IMR-90 (cell line): ENCODE measurements at regions not wholly inside any gene's neighbourhood (a gene's known extent, or its start where the extent isn't known, plus 50 kb on each side); places are given as distances from the start of the nearest gene placed in this dataset.
"Not testable (repeated sequence)": the region's sequence is repeated elsewhere in the genome, so short reads cannot be mapped to it uniquely, and the experiment has no call there.

Experiments used
- ATAC-seq: fragments of 200-7000 bp; cut with Tn5 transposase; 2 replicates; pipeline ENCODE4 v1.9.1; 2020; ENCODE audit warnings: low read depth, mild to moderate bottlenecking, moderate library complexity
- BruUV-seq: library from RNA; stranded (reverse); fragments of 400-500 nt; replicated peaks from 2 replicates; lab custom pipeline; 2021; lab: Mats Ljungman, UMichigan
- CTCF ChIA-PET: fragments of 300-600 bp; formaldehyde crosslinking; extraction: SDS; loops from one replicate; lab custom pipeline; 2021; ENCODE audit warnings: antibody characterized with exemption; lab: Yijun Ruan, JAX
- POLR2A ChIA-PET: fragments of 300-600 bp; sonication (Branson Sonifier 250); formaldehyde crosslinking; loops from one replicate; lab custom pipeline; 2022; ENCODE audit warnings: antibody characterized with exemption; ENCODE audit not compliant: unreplicated experiment; lab: Charles Lee
- DNase-seq: peaks from one replicate; pipeline ENCODE4 v3.0.0; 2013
- H2AFZ ChIP-seq: replicated peaks from 2 replicates; pipeline ENCODE3; 2013; ENCODE audit warnings: low read length, mild to moderate bottlenecking; ENCODE audit not compliant: poor library complexity
- H2AK5ac ChIP-seq: 2 replicates; pipeline ENCODE4 v1.6.1; 2013; ENCODE audit warnings: low read depth, low read length, inconsistent platforms
- H2AK9ac ChIP-seq: replicated peaks from 2 replicates; pipeline ENCODE3; 2013; ENCODE audit warnings: mild to moderate bottlenecking, low read depth, low read length, moderate library complexity; ENCODE audit not compliant: poor library complexity
- H2BK120ac ChIP-seq: 2 replicates; pipeline ENCODE4 v1.6.1; 2013; ENCODE audit warnings: low read depth, low read length, inconsistent platforms
- H2BK15ac ChIP-seq: 3 replicates; pipeline ENCODE4 v1.6.1; 2013; ENCODE audit warnings: low read depth, low read length, inconsistent platforms
- H2BK20ac ChIP-seq: 2 replicates; pipeline ENCODE4 v1.6.1; 2013; ENCODE audit warnings: low read depth, mild to moderate bottlenecking, inconsistent platforms, low read length, moderate library complexity
- H2BK5ac ChIP-seq: 2 replicates; pipeline ENCODE4 v1.6.1; 2013; ENCODE audit warnings: mild to moderate bottlenecking, low read depth, low read length, inconsistent platforms; ENCODE audit not compliant: poor library complexity, severe bottlenecking
- H3K14ac ChIP-seq: replicated peaks from 2 replicates; pipeline ENCODE4 v1.6.1; 2013; ENCODE audit warnings: low read depth, low read length, inconsistent platforms
- H3K18ac ChIP-seq: 2 replicates; pipeline ENCODE4 v1.6.1; 2013; ENCODE audit warnings: low read depth, low read length, control low read depth
- H3K23ac ChIP-seq: 2 replicates; pipeline ENCODE4 v1.6.1; 2013; ENCODE audit warnings: low read depth, low read length, inconsistent platforms
- H3K27ac ChIP-seq: 2 replicates; pipeline ENCODE4 v1.5.1; 2013; ENCODE audit warnings: mild to moderate bottlenecking, control low read depth, low read length; ENCODE audit not compliant: insufficient read depth
- H3K27me3 ChIP-seq: 2 replicates; pipeline ENCODE4 v1.6.1; 2013; ENCODE audit warnings: low read length; ENCODE audit not compliant: control insufficient read depth, insufficient read depth
- H3K36me3 ChIP-seq: 2 replicates; pipeline ENCODE4 v1.6.1; 2013; ENCODE audit warnings: low read length, mixed read lengths; ENCODE audit not compliant: control insufficient read depth, insufficient read depth
- H3K4ac ChIP-seq: 2 replicates; pipeline ENCODE4 v1.6.1; 2013; ENCODE audit warnings: low read depth, low read length, inconsistent platforms
- H3K4me1 ChIP-seq: 2 replicates; pipeline ENCODE4 v1.6.1; 2013; ENCODE audit warnings: low read length, mixed read lengths; ENCODE audit not compliant: control insufficient read depth, insufficient read depth
- H3K4me2 ChIP-seq: 2 replicates; pipeline ENCODE4 v1.6.1; 2013; ENCODE audit warnings: low read depth, mild to moderate bottlenecking, control low read depth, low read length, moderate library complexity
- H3K4me3 ChIP-seq: 2 replicates; pipeline ENCODE4 v1.5.1; 2013; ENCODE audit warnings: low read depth, mild to moderate bottlenecking, control low read depth, low read length, moderate library complexity; ENCODE audit not compliant: insufficient read depth
- H3K56ac ChIP-seq: 2 replicates; pipeline ENCODE4 v1.6.1; 2013; ENCODE audit warnings: low read length, inconsistent platforms; ENCODE audit not compliant: insufficient read depth; ENCODE audit errors: extremely low read depth
- H3K79me1 ChIP-seq, 2 experiments: 2 replicates each; pipeline ENCODE4 v1.6.1; 2013; ENCODE audit warnings: low read length in 2 of 2, inconsistent platforms in 1 of 2, low read depth in 1 of 2
- H3K9ac ChIP-seq: 2 replicates; pipeline ENCODE4 v1.6.1; 2013; ENCODE audit warnings: low read depth, low read length, control low read depth
- H3K9me1 ChIP-seq: 2 replicates; pipeline ENCODE4 v1.6.1; 2013; ENCODE audit warnings: low read length, inconsistent platforms; ENCODE audit not compliant: insufficient read depth
- H3K9me3 ChIP-seq: 2 replicates; pipeline ENCODE4 v1.6.1; 2013; ENCODE audit warnings: low read length; ENCODE audit not compliant: control insufficient read depth, insufficient read depth
- H4K20me1 ChIP-seq: 2 replicates; pipeline ENCODE4 v1.6.1; 2013; ENCODE audit warnings: low read length, inconsistent platforms; ENCODE audit not compliant: insufficient read depth
- H4K5ac ChIP-seq: 2 replicates; pipeline ENCODE4 v1.6.1; 2013; ENCODE audit warnings: mild to moderate bottlenecking, low read depth, low read length, control low read depth
- H4K8ac ChIP-seq, 2 experiments: 2 replicates each; pipeline ENCODE4 v1.6.1; 2013; ENCODE audit warnings: low read depth in 2 of 2, low read length in 2 of 2, control low read depth in 1 of 2, inconsistent platforms in 1 of 2
- H4K91ac ChIP-seq: 2 replicates; pipeline ENCODE4 v1.6.1; 2013; ENCODE audit warnings: low read depth, low read length, inconsistent platforms; ENCODE audit not compliant: insufficient read depth
- BHLHE40 ChIP-seq: fragments of 150-350 bp; IDR thresholded peaks from 2 replicates; pipeline ENCODE4 v1.6.1; 2016; ENCODE audit warnings: mild to moderate bottlenecking, low read depth, low read length
- WGBS, 2 experiments: methylation state at CpG; one replicate each; pipeline versions ENCODE4 v1.1.5 to v1.1.7; 2013; ENCODE audit warnings: missing lambda C conversion rate in 2 of 2; ENCODE audit not compliant: insufficient read length in 1 of 2; ENCODE audit errors: extremely low coverage in 2 of 2; 5-methylcytosine and 5-hydroxymethylcytosine counted together
- dilution Hi-C: fragments of 300-500 bp; cut with HindIII; formaldehyde crosslinking; loops from one replicate; pipeline ENCODE4 v1.14.3; 2018; ENCODE audit warnings: low sequenced_read_pairs; ENCODE audit not compliant: unreplicated experiment
- in situ Hi-C: fragments of 300-500 bp; cut with MboI; formaldehyde crosslinking; loops from 3 replicates; pipeline ENCODE4 v1.14.3; 2019; ENCODE audit warnings: low sequenced_read_pairs, inconsistent platforms, mixed read lengths
- intact Hi-C: fragments of 100-400 bp; cut with micrococcal nuclease; formaldehyde crosslinking; loops from 2 replicates; pipeline ENCODE4 v1.10.0; 2022

GRCh38 chr11:45016446-45016845, 65.8 kb upstream of the TP53I11 start:
- H4K91ac ChIP-seq, in situ Hi-C loops, H3K4me2 ChIP-seq, H3K36me3 ChIP-seq, dilution Hi-C loops, H2AFZ ChIP-seq, POLR2A ChIA-PET, H4K20me1 ChIP-seq, H3K79me1 ChIP-seq, H4K5ac ChIP-seq, H3K27me3 ChIP-seq, H3K18ac ChIP-seq, H3K4ac ChIP-seq, H2BK120ac ChIP-seq, H3K23ac ChIP-seq, H2BK15ac ChIP-seq, H4K8ac ChIP-seq, H2AK5ac ChIP-seq, H3K14ac ChIP-seq, H2BK20ac ChIP-seq, H2AK9ac ChIP-seq, BruUV-seq, H3K56ac ChIP-seq, ATAC-seq, H3K9ac ChIP-seq, H2BK5ac ChIP-seq, H3K9me3 ChIP-seq, intact Hi-C loops, H3K4me3 ChIP-seq, H3K9me1 ChIP-seq, H3K4me1 ChIP-seq: not testable (repeated sequence)
- peak; percentile 17 for DNase-seq
- peak overlapping the region; percentile 59; the same call in 1 of the 2 replicates for H3K27ac ChIP-seq
- CTCF ChIA-PET, result interaction anchor here (0.7 to 1.4 kb wide), 2 partner anchors 26 to 34 kb away, joined by 3 to 10 read pairs; no protein-coding TSS in a partner anchor
- peak; percentile 20; the same call in 1 of the 2 replicates for TF ChIP-seq BHLHE40
- no CpG with 5 or more reads among the region's 4 CpGs for WGBS, 2 experiments
